ENCODE measurements at regions not wholly inside any gene's neighbourhood (a gene's known extent, or its start where the extent isn't known, plus 50 kb on each side); places are given as distances from the start of the nearest gene placed in this dataset.
"Not testable (repeated sequence)": the region's sequence is repeated elsewhere in the genome, so short reads cannot be mapped to it uniquely, and the experiment has no call there.

DNA sequence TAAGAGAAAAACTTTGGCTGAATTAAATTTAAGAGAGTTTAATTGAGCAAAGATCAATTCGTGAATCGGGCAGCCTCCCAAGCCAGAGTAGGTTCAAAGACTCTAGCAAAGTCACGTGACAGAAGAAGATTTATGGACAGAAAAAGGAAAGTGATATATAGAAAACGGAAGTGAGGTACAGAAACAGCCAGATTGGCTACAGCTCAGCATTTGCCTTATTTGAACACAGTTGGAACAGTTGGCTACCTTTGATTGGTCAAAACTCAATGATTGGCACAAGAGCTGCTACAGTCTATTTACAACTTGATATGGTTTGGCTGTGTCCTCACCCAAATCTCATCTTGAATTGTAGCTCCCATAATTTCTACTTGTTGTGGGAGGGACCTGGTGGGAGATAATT, 102.6 kb downstream of the PLG start:
- no peak for DNase-seq (ENCODE audit: low read depth in 2 of 2)

DNA sequence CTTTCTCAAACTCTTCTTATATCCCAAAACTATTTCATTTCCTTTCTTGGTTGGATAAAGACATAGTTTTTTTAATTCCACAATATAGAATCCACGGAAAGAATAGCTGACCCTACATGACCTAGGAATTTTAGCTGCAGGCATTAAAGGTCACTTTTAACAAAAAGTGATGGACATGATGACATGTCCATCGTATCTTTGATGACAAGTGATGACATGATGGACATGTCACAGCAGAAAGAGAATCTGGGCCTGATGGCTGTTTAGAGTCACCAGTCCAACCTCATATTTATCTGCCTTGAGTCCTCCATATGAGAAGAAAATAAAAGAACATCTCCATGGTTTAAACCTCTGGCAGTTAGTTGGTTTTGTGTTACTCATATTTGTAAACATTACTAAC, 106.2 kb downstream of the PLG start:
- DNase-seq (ENCODE audit: low read depth in 2 of 2) = no peak

DNA sequence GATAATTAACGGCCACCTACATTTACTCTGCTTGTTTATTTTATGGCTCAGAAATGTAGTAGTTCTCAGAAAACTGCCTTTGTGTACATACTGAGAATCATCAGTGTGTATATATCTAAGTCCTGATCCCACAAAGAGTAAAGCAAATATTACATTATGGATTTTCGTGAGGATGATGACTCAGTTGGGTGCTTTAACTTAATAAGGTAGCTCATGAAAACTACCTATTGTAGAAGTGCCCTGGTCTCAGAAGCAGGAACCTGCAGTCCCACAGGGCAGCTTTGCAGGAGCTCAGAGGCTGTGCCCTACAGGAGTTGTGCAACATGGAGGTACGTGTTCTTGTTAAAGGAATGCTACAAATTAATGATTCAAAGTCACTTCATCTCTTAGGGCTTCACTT, 108.2 kb downstream of the PLG start:
- no peak for DNase-seq (ENCODE audit: low read depth in 2 of 2)

DNA sequence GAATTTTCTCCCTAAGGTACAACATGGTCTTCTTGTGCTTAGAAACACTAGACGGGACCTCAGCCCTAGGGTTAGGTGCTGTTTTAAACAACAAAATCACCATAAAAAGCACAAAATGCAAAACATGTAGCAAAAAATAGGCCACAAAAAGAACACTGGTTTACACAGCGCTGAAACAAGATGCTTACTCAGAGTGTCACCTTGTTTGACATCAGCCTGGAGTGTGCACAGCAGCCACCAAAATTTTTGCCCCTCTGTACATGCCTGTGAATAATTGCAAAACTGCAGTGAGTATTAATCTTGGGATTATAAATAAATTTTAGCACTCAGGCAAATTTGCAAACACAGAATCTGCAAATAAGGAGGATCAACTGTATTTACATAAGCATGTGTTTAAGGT, 110.1 kb downstream of the PLG start:
- DNase-seq (ENCODE audit: low read depth in 2 of 2) = no peak

DNA sequence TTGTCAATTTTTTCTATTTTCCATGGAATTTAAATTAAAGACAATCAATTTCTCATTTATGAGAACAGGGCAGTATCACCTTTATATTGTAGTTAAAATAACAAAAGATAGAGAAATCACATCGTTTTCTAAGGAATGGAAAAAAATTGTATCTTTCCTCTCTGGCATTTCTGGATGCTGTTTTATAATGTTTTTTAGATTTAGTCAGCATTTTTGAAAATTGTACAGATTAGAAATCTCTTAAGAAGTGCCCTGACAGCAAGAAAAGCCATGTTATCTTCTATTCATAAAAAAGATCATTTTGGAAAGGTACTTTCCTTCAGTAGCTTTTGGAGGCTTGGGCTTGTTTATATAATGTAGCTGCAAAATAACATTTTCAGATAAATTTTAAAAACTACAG, 116.9 kb downstream of the PLG start:
- DNase-seq (ENCODE audit: low read depth in 2 of 2) = no peak

DNA sequence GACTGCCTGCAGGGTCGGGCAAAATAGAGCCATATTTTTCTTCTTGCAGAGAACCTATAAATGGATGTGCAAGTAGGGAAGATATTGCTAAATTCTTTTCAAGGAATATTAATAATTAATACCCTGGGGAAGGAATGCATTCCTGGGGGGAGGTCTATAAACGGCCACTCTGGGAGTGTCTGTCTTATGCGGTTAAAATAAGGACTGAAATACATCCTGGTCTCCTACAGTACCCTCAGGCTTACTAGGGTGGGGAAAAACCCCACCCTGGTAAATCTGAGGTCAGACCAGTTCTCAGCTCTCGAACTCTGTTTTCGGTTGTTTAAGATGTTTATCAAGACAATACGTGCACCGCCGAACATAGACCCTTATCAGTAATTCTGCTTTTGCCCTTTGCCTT, 118.6 kb downstream of the PLG start:
- not testable (repeated sequence) for DNase-seq (ENCODE audit: low read depth in 2 of 2)

DNA sequence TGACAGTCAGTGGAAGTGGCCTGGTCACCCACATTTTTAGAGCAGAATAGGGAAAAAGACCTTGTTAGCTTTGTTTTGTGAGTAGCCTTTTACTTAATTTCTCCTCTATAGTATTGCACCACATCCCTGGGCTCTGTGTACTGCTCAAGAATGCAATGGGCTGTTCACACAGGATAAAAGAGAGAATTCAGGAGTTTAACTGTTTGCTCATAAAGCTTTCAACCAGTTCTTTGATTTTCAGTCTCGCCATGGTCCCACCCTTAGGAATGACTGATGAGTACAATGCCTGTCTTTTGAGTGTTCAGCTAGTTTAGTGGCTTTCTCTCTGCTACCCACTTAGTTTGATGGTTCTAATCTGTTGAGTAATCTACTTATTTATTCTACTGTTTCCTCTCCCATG, 129.7 kb downstream of the PLG start:
- no peak for DNase-seq (ENCODE audit: low read depth in 2 of 2)

DNA sequence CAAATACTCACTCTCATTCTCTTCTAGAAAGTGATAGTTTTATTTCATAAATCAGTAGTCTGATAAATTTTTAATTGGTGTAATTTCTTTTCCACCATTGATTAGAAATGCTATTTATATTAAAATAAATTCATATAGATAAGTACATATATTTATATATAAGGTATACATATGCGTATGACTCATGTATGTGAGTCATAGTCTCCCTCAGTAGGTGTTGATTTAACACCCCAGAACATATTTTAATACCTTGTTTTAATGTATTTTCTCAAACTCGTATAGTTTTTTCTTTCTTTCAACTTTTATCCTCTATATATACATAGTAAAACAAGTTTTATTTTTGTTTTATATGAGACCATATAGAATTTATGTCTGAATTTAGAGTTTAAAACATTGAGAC, 130.4 kb downstream of the PLG start:
- no peak for DNase-seq (ENCODE audit: low read depth in 2 of 2)

DNA sequence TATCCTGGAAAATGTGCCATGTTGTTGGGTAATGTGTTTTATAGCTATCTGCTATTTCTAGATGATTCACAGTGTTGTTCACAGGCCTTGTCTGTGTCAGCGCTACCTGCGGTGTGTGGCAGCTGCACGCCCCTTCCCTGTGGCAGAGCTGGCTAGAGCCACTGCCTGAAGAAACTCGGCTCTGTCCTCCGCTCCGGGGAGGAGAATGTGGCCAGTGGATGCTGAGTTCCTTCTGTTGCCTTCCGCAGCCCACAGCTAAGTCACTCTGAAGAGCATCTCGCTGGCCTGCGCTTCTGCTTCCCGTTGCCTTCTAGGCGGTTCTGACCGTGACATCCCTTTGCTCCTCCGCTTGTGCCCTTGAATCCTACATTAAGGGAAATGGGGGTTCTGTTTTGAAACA, 135.1 kb downstream of the PLG start:
- DNase-seq (ENCODE audit: low read depth in 2 of 2) = no peak

DNA sequence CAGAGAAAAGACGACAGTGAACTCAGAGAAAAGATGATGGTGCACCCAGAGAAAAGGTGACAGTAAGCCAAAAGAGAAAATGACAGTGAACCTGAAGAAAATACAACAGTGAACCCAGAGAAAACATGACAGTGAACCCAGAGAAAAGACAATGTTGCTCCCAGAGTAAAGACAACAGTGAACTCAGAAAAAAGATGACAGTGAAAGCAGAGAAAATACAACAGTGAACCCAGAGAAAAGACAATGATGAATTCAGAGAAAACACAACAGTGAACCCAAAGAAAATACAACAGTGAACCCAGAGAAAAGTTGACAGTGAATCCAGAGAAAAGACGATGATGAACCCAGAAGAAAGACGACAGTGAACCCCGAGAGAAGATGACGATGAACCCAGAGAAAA, 140.5 kb upstream of the MAP3K4 start:
- DNase-seq (ENCODE audit: low read depth in 2 of 2) = no peak

DNA sequence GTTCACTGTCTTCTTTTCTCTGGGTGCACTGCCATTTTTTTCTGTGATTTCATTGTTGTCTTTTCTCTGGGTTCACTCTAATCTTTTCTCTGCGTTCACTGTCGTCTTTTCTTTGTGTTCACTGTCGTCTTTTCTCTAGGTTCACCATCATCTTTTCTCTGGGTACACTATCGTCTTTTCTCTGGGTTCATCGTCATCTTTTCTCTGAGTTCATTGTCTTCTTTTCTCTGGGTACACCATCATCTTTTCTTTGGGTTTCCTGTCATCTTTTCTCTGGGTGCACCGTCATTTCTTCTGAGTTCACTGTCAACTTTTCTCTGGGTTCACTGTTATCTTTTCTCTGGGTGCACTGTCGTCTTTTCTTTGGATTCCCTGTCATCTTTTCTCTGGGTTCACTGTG, 137.6 kb upstream of the MAP3K4 start:
- no peak for DNase-seq (ENCODE audit: low read depth in 2 of 2)

DNA sequence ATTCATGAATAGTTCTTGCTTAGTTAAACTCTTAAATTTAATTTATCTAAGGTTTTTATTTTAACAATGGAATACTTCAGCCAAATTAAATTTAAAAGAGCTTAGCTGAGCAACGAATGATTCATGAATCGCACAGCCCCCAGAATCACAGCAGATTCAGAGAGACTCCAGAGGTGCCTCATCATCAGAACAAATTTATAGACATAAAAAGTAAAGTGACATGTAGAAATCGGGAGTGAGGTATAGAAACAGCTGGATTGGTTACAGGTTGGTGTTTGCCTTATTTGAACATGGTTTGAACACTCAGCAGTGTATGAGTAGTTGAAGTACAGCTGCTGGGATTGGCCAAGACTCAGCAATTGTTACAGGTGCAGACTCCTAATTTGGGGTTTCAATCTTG, 132.7 kb upstream of the MAP3K4 start:
- DNase-seq (ENCODE audit: low read depth in 2 of 2) = no peak

DNA sequence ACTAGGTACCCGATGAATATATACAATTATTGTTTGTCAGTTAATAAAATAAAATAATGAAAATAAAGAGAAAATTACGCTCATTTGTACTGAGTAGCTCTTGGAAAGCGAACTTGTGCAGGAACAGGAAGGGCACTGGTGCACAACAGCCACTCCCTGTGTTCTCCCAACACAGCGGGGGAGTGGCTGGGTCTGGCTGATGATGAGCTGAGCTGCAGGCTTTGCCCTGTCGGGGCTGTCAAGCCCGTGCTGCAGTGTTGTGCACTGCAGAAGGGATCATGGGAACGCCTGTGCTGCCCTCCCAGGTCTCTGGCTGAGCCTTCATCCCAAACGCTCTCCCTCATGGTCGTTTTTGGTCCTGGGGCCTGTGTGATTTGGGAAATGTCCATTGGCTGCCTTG, 131.7 kb upstream of the MAP3K4 start:
- no peak for DNase-seq (ENCODE audit: low read depth in 2 of 2)

DNA sequence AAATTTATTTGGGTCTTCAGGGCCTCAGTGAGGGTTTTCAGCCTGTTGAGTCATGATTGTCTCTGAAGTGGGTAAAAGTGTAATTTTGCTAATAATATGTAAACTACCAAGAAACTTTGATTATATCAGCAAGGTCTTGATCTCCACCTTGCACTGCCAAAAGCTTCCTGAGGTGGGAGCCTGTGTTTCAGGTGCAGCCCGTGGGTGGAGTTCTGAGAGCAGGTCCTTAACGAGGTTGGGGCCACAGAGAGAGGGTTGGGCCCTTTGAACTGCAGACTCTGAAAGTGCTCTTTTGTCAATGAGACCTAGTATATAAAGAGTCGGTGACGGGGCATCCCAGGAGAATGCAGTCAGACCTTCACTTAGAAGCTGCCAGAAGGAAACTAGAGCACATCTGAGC, 129.7 kb upstream of the MAP3K4 start:
- no peak for DNase-seq (ENCODE audit: low read depth in 2 of 2)

DNA sequence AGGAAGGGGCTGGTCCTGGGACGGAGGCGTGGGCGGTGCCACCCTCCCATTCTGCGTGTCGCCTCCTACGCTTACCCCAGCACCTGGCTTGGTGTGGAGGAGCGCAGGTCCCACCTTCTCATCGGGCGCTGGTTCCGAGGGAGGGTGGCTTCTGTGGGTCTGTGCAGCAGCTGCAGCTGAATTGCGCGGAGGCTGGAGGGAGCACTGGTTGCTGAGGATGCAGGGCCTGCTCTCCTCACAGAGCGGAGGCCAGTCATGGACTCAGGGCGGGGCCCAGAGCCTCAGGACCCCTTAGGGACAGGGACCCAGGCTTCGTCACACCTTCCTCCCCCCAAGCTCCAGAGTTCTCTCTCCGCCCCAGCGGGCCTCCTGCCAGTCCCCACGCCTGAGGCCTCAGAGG, 127.8 kb upstream of the MAP3K4 start:
- DNase-seq (ENCODE audit: low read depth in 2 of 2) = no peak

DNA sequence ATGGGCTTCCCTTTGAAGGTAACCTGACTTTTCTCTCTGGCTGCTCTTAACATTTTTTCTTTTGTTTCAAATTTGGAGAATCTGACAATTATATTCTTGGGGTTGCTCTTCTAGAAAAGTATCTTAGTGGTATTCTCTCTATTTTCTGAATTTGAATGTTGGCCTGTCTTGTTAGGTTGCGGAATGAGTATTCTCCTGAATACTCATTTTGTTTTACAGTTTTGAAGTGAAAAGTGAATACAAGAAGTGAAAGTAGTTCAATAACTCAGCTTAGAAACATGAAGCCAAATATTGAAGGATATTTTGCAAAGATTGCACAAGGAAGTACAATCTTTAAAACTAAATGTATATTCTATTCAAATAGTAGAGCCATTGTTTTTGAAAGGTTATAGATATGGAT, 120.2 kb upstream of the MAP3K4 start:
- no peak for DNase-seq (ENCODE audit: low read depth in 2 of 2)

DNA sequence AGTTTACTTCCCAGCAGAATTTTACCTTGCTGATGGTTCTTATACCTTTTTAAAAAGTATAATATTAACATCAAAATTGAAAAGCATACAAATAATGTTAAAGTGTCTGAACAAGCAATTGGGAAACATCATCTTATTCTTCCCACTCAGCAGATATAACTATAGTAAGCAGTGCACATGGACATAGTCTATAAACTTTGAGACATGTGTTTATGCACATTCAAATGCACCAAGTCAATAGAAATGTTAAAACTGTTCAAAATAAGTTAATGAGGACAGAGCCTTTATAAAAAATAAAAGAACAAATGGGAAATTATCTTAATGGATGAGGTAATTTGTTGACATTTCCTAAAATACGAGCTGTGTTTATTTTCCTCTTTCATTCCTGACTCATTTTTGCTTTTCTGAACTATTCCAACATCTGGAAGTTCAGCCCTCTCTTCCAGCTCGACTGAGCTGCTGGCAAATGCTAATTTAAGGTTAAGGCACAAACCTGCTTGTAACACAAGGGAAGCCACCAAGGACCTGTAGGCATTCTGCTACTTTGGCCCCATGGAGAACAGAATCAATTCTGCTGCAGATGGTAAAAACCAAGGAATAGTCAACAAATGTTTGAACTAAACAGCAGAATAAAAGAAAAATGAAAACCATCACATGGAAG, 110.3 kb upstream of the MAP3K4 start:
- no peak for DNase-seq (ENCODE audit: low read depth in 2 of 2)

DNA sequence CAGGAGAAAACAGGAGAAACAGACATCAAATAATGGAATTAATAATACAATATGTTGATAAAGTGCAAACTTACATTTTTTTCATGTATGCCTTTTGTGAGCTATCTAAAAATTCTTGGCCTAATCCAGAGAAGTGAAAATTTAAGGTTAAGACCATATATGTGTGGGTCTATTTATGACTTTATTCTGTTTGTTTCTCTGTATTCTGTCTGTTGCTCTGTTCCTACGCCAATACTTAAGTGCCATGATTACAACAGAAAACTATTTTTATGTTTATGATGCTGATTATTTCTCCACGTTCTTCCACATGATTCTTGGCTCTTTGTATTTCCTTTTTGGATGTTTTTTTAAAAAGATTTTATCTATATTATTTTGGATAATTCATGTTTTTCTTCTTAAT, 109.6 kb upstream of the MAP3K4 start:
- no peak for DNase-seq (ENCODE audit: low read depth in 2 of 2)

DNA sequence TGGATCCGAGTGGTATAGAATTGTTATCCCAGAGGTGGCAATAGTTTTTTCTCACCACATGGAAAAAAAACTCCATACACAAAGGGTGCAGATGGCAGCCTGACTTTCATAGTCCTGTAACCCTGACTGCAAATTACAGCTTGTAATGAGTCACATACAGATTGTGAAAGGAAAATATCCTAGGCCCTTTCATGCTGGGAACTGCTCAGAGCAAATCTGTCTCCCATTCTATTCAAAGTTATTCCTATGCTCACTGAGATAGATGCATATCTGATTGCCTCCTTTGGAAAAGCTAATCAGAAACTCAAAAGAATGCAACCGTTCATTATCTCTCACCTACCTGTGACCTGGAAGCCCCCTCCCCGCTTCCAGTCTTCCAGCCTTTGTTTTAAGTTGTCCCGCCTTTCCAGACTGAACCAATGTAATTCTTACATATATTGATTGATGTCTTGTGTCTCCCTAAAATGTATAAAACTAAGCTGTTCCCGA, 108.7 kb upstream of the MAP3K4 start:
- no peak for DNase-seq (ENCODE audit: low read depth in 2 of 2)

DNA sequence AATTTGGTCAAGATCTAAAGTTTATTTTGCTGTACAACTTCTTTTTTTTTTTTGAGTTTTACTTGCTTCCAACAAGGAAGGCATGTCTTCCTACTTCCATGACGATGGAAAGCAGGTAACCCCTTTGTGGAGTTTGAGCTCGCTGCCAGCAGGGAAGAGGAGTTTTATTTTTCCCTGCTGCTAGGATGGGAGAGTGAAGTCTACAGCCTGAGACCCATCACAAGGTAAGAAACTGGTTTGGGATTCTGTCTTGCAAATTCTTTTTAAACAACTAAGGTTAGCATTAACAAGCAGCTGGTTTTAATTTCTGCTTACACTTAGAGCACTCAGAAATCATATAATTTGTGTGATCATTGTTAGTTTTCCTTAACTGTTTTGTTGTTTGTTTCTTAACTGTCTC, 108.0 kb upstream of the MAP3K4 start:
- DNase-seq (ENCODE audit: low read depth in 2 of 2) = no peak

DNA sequence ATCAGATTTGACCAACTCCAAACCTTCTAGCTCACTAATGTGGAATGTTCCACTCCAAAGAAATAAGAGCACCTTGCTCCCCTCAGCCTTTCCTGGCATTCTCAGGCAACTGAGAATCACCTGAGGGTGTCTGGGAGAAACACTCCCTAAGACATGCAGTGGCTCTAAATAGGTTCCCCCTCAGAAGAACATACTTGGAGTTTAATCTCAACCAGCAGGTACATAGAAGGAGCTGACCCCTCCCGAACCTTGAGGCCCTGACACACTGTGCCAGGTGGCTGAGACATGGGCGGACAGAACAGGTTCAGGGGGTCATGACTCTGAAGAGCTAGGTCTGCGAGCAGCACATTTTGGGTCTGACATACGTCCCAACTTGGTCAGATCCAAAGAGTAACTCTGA, 107.6 kb upstream of the MAP3K4 start:
- DNase-seq (ENCODE audit: low read depth in 2 of 2) = no peak

DNA sequence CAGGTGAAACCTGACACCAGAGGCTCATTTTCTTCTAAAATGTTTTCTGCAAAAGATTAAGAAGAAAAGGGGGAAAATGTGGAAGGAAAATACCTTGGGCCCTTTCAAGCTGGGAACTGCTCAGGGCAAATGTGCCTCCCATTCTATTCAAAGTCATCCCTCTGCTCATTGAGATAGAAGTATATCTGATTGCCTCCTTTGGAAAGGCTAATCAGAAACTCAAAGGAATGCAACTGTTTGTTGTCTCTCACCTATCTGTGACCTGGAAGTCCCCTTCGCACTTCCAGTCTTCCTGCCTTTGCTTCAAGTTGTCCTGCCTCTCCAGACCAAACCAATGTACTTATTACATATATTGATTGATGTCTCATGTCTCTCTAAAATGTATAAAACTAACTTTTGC, 102.4 kb upstream of the MAP3K4 start:
- not testable (repeated sequence) for DNase-seq (ENCODE audit: low read depth in 2 of 2)

DNA sequence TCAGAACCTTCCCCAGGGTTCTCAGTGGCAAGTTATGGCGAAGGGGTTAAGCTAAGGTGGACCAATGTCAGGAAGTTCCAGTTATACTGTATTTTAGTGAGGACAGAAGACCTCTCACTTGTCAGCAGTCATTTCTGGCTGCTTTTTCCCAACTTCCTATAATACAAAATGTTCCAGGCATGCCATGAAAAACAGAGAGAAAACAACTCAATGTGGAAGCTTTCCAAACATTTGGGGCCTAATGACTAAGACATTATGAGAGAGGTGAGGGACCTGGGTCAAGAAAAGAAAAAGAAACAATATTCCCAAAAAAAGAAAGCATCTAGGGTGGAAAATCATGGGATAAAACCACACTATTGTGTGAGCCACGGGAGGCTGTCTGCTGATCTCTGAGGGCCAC, 99.9 kb upstream of the MAP3K4 start:
- no peak for DNase-seq (ENCODE audit: low read depth in 2 of 2)

DNA sequence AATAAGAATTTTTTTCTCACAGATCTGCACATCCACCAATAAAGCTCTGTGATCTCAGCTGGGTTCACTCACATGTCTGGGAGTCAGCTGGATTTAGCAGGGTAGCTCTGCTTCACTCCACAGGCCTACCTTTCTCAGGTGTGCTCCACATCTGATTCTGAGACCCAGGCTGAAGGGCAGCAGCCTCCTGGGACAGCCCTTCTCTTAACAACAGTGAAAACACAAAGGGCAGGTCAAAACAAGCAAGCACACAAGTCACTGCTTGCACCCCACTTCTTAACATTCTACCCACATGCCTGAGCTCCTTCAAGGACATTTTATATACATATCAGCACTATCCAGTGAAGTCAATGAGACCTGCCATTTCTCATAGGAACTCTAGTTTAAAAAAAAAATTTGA, 96.0 kb upstream of the MAP3K4 start:
- no peak for DNase-seq (ENCODE audit: low read depth in 2 of 2)

All from stimulated activated CD4-positive, alpha-beta T cell treated with anti-CD3 and anti-CD28 coated beads, Interleukin-15, amount 100 ng/mL, for 48 hours (primary cell).